Cardiac septum (tissue), 1 donor: ENCODE measurements at regions not wholly inside any gene's neighbourhood (a gene's known extent, or its start where the extent isn't known, plus 50 kb on each side); places are given as distances from the start of the nearest gene placed in this dataset.

Source experiments
- DNase-seq: peaks from one replicate; pipeline ENCODE4 v3.0.0-alpha.2; 2020; ENCODE audit warnings: low spot score
- intact Hi-C: fragments of 100-400 bp; cut with DNase I; formaldehyde crosslinking; loops from one replicate; pipeline ENCODE4 v1.14.0; 2022
- donor health status: DM: no; HTN: no; CAD: no.

DNA sequence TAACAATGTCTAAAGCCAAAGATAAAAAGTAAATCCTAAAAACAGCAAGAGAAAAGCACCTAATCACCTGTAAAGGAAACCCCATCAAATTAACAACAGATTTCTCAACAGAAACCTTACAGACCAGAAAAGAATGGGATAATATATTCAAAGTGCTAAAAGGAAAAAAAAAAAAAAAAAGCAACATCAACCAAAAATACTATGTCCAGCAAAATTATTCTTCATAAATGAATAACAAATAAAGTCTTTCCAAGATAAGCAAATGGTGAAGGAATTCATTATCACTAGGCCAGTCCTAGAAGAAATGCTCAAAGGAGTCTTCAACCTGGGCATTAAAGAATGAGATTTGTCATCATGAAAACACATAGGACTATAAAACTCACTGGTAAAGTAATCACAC, 192.0 kb upstream of the UBASH3B start:
- intact Hi-C loops: no loop called here
- no peak for DNase-seq

GRCh38 chr11:122459064-122459463, 196.5 kb upstream of the UBASH3B start:
- intact Hi-C loops: no loop called here
- no peak for DNase-seq

DNA sequence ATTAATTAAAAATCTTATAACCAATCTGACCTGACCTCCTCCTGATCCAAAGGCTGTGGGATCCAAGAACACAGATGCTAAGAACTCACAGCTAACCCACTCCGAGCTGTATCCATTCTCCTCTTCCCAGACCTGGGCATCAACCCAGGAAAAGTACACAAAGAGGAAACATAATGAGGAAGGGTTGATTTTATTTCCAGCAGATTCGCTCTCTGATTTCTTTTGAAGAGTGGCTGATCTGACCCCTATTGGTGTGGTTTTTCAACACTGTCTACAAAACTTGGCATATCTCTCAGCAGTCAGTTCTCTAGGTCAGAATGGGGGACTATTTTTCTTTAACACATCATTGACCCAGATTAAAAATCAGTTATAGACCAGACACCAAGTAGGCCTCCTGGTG, 201.9 kb upstream of the UBASH3B start:
- intact Hi-C loops: no loop called here
- no peak for DNase-seq

- no peak for DNase-seq
- intact Hi-C loops: no loop called here
Measured at GRCh38 chr11:122451911-122452310, 203.6 kb upstream of the UBASH3B start.

DNA sequence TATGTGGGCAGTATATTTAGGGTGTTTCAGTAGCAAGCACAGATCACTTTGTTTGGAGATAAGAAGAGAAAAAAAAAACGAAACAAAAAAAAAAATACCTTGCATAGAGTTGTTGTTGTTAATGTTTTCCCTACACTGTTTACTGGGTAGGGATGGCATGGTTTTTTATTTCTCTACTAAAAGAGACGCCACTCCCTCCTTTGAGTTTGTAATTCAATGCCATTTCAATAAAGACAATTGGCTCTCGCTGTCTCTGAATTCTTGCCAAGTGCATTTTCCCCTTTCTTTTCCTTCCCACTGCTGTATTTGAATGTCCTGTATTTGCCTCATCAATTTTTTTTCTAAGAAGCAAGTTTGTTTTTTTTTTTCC, 213.9 kb upstream of the UBASH3B start:
- no peak for DNase-seq
- intact Hi-C loops: loop anchor here (5.0 kb wide), 1 partner anchor 124 kb away; no protein-coding TSS in a partner anchor

- intact Hi-C loops: loop anchor here (5.0 kb wide), 1 partner anchor 124 kb away; no protein-coding TSS in a partner anchor
- DNase-seq: no peak
Measured at GRCh38 chr11:122440811-122441665, 214.5 kb upstream of the UBASH3B start.

GRCh38 chr11:122439866-122440810, 215.4 kb upstream of the UBASH3B start:
- DNase-seq: no peak
- intact Hi-C loops: loop anchor here (5.0 to 10.0 kb wide), 2 partner anchors 123 to 225 kb away; no protein-coding TSS in a partner anchor

DNA sequence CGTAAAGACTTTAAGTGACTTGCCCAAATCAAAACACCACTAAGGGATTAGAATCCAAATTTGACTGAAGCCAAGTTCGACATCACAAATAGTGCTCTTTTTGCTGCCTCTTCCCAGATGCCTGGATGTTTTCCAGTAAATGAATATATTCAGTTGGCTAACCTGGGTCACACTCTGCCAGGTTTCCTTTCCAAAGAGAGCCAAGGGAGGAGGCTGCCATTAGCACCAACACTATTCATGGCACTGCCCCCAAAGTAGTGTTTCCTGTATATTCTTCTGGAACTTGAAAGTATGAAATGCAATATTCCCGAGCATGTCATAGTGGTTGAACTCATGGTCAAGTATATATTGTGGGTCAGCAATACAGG, 219.3 kb upstream of the UBASH3B start:
- DNase-seq: no peak
- intact Hi-C loops: loop anchor here (10.0 kb wide), 1 partner anchor 221 kb away; no protein-coding TSS in a partner anchor

- DNase-seq: no peak
- intact Hi-C loops: loop anchor here (10.0 kb wide), 1 partner anchor 221 kb away; no protein-coding TSS in a partner anchor
Measured at GRCh38 chr11:122435540-122436187, 219.9 kb upstream of the UBASH3B start.

DNA sequence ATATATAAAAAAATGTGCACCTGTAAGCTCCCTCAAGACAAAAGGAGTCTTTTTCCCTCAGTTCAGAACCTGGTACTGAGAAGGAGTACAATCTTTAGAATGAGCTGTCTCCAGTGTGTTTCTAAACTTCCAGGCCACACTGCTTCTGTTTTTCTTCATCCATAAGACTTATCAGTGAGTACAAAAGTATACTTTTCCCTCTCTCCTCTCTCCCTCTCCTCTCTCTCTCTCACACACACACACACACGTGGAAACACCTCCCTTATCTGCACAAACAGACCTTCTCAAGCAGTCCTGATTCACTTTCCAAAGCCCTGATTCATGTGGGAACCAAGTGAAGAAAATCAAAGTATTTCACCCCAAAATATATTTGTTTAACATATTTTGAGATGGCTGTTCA, 220.7 kb upstream of the UBASH3B start:
- intact Hi-C loops: loop anchor here (10.0 kb wide), 1 partner anchor 220 kb away; no protein-coding TSS in a partner anchor
- DNase-seq: no peak

DNA sequence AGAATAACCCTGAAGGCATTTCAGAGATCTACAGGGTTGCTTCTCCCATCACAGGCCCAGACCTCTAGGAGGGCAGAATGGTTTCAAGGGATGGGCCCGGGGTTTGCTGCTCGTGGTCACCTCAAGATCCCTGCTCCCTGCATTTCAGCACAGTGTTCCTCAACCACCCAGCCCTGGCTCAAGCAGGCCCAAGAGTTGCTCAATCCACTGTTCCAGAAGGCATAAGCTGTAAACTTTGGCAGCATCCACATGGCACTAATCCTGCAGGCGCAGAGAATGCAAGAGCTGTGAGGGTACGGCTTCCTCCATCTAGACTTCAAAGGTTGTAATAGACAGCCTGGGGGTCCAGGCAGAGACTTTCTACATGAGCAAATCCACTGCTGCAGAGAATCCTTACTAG, 225.0 kb upstream of the UBASH3B start:
- DNase-seq: no peak
- intact Hi-C loops: loop anchor here (10.0 kb wide), 1 partner anchor 216 kb away; no protein-coding TSS in a partner anchor

DNA sequence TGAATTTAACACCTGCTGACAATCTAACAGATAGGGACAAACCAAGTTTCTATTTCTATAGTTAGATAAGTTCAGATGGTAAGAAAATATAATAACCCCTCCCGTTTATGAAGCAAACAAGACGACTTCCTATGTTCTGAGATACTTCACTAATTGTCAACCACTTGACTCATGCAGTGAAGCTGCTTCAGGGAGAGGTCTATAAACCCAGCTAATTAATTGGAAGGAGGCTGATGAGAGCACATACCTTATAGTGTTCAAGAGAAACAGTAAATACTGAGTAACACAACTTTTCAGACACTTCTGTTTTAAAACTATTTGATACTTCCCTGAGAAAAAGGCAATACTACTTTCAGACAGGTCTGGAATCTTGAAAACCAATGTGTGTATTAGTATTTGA, 229.4 kb upstream of the UBASH3B start:
- intact Hi-C loops: no loop called here
- no peak for DNase-seq

DNA sequence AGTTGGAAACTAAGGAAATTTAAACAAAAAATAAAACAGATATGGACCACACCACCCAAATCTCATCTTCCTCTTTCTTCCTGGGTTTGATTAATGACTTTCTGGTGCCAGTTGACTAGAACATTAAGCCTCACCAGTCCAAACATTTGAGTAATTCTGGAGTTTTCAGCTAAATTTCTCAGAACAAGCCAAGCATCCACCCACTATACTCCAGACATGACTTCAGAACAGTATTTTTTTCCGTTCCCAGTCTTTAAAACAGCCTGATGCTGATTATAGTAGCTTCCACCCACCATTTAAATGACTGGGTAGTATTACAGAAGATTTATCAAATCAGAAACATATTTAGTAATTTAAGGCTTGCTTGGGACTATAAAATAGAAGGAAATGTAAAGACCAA, 230.9 kb upstream of the UBASH3B start:
- intact Hi-C loops: no loop called here
- DNase-seq: no peak

- no peak for DNase-seq
- intact Hi-C loops: no loop called here
Measured at GRCh38 chr11:122423886-122424285, 231.6 kb upstream of the UBASH3B start.

GRCh38 chr11:122423273-122423672, 232.2 kb upstream of the UBASH3B start:
- DNase-seq: no peak
- intact Hi-C loops: no loop called here

DNA sequence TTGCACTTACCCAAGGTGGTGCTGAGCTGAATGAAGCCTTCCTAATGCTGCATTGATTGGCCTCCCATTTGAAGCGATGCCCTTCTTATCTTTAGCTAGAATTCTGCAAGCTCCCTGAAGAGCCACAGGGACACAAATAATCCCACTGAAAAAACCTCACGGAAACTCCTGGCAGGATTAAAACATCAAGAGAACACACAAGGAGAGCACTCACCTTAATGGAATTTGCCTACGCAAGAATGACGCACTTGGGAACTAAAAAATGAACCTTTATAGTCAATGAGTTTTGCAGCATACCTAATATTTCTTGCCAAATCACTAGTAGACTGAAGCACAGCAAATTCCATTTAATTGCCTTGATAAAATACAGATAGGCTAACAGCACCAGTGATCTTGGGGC, 232.8 kb upstream of the UBASH3B start:
- intact Hi-C loops: no loop called here
- no peak for DNase-seq

- intact Hi-C loops: no loop called here
- DNase-seq: no peak
Measured at GRCh38 chr11:122421702-122422101, 233.8 kb upstream of the UBASH3B start.

- DNase-seq: no peak
- intact Hi-C loops: no loop called here
Measured at GRCh38 chr11:122418032-122418431, 237.5 kb upstream of the UBASH3B start.

DNA sequence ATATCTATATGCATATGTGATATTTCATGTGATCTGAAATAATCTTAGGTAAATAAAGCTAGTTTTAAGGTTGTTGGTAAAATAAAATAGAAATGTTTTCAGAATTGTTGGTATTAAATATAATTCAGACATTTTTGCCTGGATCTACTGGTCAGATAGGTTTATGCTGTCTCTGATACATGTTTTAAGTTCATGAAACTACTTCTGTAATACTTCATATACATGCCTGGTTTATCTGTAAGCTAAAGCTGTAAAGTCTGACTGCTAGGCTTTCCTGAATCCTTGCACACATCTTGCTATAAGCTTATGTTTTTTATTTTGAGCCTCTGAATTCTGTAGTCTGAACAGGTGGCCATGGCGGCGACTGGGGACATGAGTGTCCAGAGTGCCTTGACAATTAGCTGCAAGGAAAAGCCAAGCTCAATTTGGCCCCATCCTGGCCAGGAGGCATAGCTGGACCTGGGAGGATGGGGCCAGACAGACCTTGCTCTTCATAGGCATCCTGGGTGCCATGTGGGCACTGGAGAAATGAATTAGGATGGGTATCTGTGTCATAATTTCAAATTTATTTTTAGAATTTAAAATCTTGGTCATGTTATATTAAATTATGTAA, 241.0 kb upstream of the UBASH3B start:
- no peak for DNase-seq
- intact Hi-C loops: no loop called here
